ENCODE measurements at regions not wholly inside any gene's neighbourhood (a gene's known extent, or its start where the extent isn't known, plus 50 kb on each side); places are given as distances from the start of the nearest gene placed in this dataset.

- Histone ChIP-seq H3K9me3 (replicated peaks in 1 of 3) (no peaks in the 10 kb centered on the region), H3K4me3 (no peak overlapping the region), H3K36me3 (replicated peaks in 1 of 2) (no peaks in the 10 kb centered on the region), H3K27ac (no peak overlapping the region), H3K27me3 (no peaks in the 10 kb centered on the region), H3K4me1 (replicated peaks in 1 of 2) (no peaks in the 10 kb centered on the region)
- TF ChIP-seq, protein P1, sequence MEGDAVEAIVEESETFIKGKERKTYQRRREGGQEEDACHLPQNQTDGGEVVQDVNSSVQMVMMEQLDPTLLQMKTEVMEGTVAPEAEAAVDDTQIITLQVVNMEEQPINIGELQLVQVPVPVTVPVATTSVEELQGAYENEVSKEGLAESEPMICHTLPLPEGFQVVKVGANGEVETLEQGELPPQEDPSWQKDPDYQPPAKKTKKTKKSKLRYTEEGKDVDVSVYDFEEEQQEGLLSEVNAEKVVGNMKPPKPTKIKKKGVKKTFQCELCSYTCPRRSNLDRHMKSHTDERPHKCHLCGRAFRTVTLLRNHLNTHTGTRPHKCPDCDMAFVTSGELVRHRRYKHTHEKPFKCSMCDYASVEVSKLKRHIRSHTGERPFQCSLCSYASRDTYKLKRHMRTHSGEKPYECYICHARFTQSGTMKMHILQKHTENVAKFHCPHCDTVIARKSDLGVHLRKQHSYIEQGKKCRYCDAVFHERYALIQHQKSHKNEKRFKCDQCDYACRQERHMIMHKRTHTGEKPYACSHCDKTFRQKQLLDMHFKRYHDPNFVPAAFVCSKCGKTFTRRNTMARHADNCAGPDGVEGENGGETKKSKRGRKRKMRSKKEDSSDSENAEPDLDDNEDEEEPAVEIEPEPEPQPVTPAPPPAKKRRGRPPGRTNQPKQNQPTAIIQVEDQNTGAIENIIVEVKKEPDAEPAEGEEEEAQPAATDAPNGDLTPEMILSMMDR (IDR thresholded peaks at IDR 0.05): no peak
- TF ChIP-seq POLR2A (IDR thresholded peaks at IDR 0.05): no peak
- WGBS, 4 donors: 70 to 83% (median 75%) methylated on average over 2 of the region's 2 CpGs
- intact Hi-C loops (cut with DNase I): no loop called here
- no peak for DNase-seq
Measured at GRCh38 chr11:111066846-111067245, 178.7 kb upstream of the POU2AF2 start.

DNA sequence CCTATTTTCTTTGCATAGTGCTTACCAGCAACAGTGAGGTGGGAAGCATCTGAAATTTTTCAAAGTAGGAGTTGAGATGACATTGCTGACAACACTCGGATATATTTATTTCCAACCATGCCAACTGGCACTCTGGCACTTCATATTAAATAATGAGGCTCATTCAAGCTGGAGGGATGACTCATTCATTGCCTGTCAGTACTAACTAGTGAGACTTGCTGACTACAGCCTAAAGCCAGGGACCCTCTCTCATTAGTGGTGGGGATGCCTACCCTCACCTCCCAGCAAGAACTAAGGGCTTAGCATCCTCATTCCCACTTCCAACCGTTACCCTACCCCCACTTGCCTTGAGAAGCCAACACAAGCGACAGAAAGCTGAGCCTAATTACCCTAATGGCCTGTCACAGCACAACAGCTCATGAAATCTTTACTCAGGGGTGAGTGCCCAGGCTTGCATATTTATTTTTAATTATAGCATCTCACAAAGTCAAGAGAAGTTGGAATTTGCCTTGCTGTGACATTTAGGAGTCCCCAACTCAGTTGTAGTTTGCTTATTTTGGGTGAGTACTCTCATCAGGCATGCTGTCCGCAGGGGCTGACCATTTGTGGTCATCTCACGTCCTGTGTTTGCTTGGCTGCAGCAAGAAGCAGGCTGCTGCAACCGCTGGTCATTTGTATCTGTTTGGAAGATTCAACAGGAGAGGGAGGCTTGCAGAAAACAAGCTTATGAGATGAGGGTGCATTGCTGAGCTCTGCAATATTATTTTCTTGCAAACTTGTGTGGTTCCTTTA, 181.6 kb upstream of the POU2AF2 start:
- 60 to 69% (median 62%) methylated on average over 6 of the region's 6 CpGs for WGBS, 4 donors
- no peaks in the 10 kb centered on the region for H3K4me1 ChIP-seq (replicated peaks in 1 of 2)
- H3K27ac ChIP-seq: no peak overlapping the region
- no peaks in the 10 kb centered on the region for H3K36me3 ChIP-seq (replicated peaks in 1 of 2)
- TF ChIP-seq, protein P1 (IDR thresholded peaks at IDR 0.05): no peak
- no peak for TF ChIP-seq POLR2A (IDR thresholded peaks at IDR 0.05)
- H3K4me3 ChIP-seq: no peak overlapping the region
- intact Hi-C loops (cut with DNase I): no loop called here
- DNase-seq: no peak
- H3K9me3 ChIP-seq (replicated peaks in 1 of 3): no peaks in the 10 kb centered on the region
- H3K27me3 ChIP-seq: no peaks in the 10 kb centered on the region

DNA sequence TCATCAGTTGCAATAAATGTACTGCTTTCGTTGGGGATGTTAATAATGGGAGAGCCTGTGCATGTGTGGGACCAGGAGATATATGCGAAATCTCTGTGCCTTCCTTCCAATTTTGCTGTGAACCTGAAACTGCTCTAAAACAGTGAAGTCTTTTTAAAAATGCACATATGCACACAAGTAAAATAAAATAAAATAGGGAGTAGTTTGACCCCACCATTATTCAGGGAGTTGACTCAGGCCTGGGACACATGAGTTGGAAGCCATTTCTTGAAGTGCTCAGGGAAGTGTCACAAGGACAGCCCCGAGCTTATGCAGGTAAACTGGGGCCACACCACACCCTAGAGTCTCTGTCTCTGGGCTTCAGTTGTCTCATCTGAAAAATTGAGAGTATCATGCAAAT, 183.1 kb upstream of the POU2AF2 start:
- WGBS, 4 donors: 86 to 92% (median 87%) methylated on average over 3 of the region's 3 CpGs
- H3K4me3 ChIP-seq: no peak overlapping the region
- intact Hi-C loops (cut with DNase I): no loop called here
- no peaks in the 10 kb centered on the region for H3K9me3 ChIP-seq (replicated peaks in 1 of 3)
- TF ChIP-seq, protein P1 (IDR thresholded peaks at IDR 0.05): no peak
- no peak for TF ChIP-seq POLR2A (IDR thresholded peaks at IDR 0.05)
- no peak for DNase-seq
- H3K4me1 ChIP-seq (replicated peaks in 1 of 2): no peaks in the 10 kb centered on the region
- no peaks in the 10 kb centered on the region for H3K27me3 ChIP-seq
- H3K27ac ChIP-seq: no peak overlapping the region
- H3K36me3 ChIP-seq (replicated peaks in 1 of 2): no peaks in the 10 kb centered on the region

DNA sequence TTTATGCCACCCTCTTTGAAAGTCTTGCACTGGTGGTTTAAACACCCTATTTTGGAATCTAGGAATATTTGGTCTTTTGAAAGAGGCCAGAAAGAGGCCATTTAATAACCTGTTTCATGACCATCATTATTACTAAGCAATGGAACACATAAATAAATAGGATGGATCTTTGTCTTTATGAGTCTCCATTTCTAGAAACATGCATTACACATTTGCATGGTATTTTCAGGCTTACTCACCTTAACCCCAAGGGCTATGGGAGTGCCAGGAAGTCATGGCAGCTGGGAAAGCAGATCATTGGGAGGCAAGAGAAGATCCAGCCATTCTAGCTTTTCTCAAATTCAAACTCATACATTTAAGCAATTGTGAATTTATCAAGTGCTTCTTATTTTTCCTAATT, 185.8 kb upstream of the POU2AF2 start:
- intact Hi-C loops (cut with DNase I): no loop called here
- no peak for DNase-seq
- Histone ChIP-seq H3K9me3 (replicated peaks in 1 of 3) (no peaks in the 10 kb centered on the region), H3K27me3 (no peaks in the 10 kb centered on the region), H3K4me1 (replicated peaks in 1 of 2) (no peaks in the 10 kb centered on the region), H3K4me3 (no peak overlapping the region), H3K27ac (no peak overlapping the region), H3K36me3 (replicated peaks in 1 of 2) (no peaks in the 10 kb centered on the region)
- TF ChIP-seq POLR2A (IDR thresholded peaks at IDR 0.05): no peak
- TF ChIP-seq, protein P1 (IDR thresholded peaks at IDR 0.05): no peak
